Left cardiac atrium (tissue), 4 donors: ENCODE measurements at regions not wholly inside any gene's neighbourhood (a gene's known extent, or its start where the extent isn't known, plus 50 kb on each side); places are given as distances from the start of the nearest gene placed in this dataset.

Source experiments
- ATAC-seq, 2 donors: fragments of 200-7000 bp; cut with Tn5 transposase; one replicate each; pipeline ENCODE4 v1.9.1; 2020; ENCODE audit warnings: mild to moderate bottlenecking in 2 of 2, moderate library complexity in 2 of 2
- DNase-seq: peaks from one replicate; pipeline ENCODE4 v3.0.0-alpha.2; 2020
- intact Hi-C, 2 donors: fragments of 100-400 bp; cut with DNase I; formaldehyde crosslinking; loops; one replicate each; pipeline versions ENCODE4 v1.14.1 to v1.15.1; 2022 to 2023
- donor health status: DM: no; HTN: yes; CAD: no.
- donor health status: DM: no; HTN: yes; CAD: no; lungs with severe emphysema.
- donor health status: DM: yes; HTN: yes; CAD: no.
- donor health status: Dilated cardiomyopathy.

GRCh38 chr18:41524674-41525470 is 430.2 kb upstream of the PIK3C3 start:
- intact Hi-C loops, result loop anchor here in 1 of 2 donors (10.0 kb wide), 1 partner anchor 60 kb away; no protein-coding TSS in a partner anchor
- no peak for DNase-seq
- no peak for ATAC-seq

- intact Hi-C loops, result no loop called here
- ATAC-seq (no peak), DNase-seq (no peak)
Observed at GRCh38 chr18:41517142-41517541, 437.9 kb upstream of the PIK3C3 start.

- no peak for ATAC-seq
- intact Hi-C loops, result no loop called here
- DNase-seq, result no peak
Observed at GRCh38 chr18:41513438-41513837, 441.6 kb upstream of the PIK3C3 start.

GRCh38 chr18:41504316-41504715 is 450.7 kb upstream of the PIK3C3 start:
- intact Hi-C loops, result no loop called here
- no peak for ATAC-seq
- DNase-seq, result no peak

GRCh38 chr18:41501848-41502247 is 453.2 kb upstream of the PIK3C3 start:
- DNase-seq, result no peak
- intact Hi-C loops, result no loop called here
- no peak for ATAC-seq

GRCh38 chr18:41499345-41499744 is 455.7 kb upstream of the PIK3C3 start:
- DNase-seq (no peak), ATAC-seq (no peak)
- intact Hi-C loops, result no loop called here

GRCh38 chr18:41490861-41491260 is 464.2 kb upstream of the PIK3C3 start:
- intact Hi-C loops, result no loop called here
- DNase-seq, result no peak
- no peak for ATAC-seq

GRCh38 chr18:41486575-41486974 is 468.5 kb upstream of the PIK3C3 start:
- intact Hi-C loops, result no loop called here
- ATAC-seq (no peak), DNase-seq (no peak)

- intact Hi-C loops, result no loop called here
- ATAC-seq (no peak), DNase-seq (no peak)
Observed at GRCh38 chr18:41484069-41484468, 471.0 kb upstream of the PIK3C3 start.

GRCh38 chr18:41482501-41482900 is 472.5 kb upstream of the PIK3C3 start:
- intact Hi-C loops, result no loop called here
- no peak for ATAC-seq
- no peak for DNase-seq

- ATAC-seq (no peak), DNase-seq (no peak)
- intact Hi-C loops, result no loop called here
Observed at GRCh38 chr18:41466436-41467160, 488.4 kb upstream of the PIK3C3 start.

- DNase-seq (no peak), ATAC-seq (peak in 1 of 2 donors; percentile 84)
- intact Hi-C loops, result no loop called here
Observed at GRCh38 chr18:41465386-41465785, 489.6 kb upstream of the PIK3C3 start.

GRCh38 chr18:41464278-41464677 is 490.8 kb upstream of the PIK3C3 start:
- intact Hi-C loops, result no loop called here
- no peak for DNase-seq
- ATAC-seq, result no peak

- intact Hi-C loops, result no loop called here
- DNase-seq, result no peak
- ATAC-seq, result no peak
Observed at GRCh38 chr18:41462946-41463345, 492.1 kb upstream of the PIK3C3 start.

- intact Hi-C loops, result no loop called here
- ATAC-seq (no peak), DNase-seq (no peak)
Observed at GRCh38 chr18:41461114-41461513, 493.9 kb upstream of the PIK3C3 start.

- no peak for ATAC-seq
- DNase-seq, result no peak
- intact Hi-C loops, result no loop called here
Observed at GRCh38 chr18:41459656-41460055, 495.4 kb upstream of the PIK3C3 start.

- no peak for DNase-seq
- intact Hi-C loops, result no loop called here
Observed at GRCh38 chr18:41458376-41458775, 496.7 kb upstream of the PIK3C3 start.

GRCh38 chr18:41457765-41458326 is 497.2 kb upstream of the PIK3C3 start:
- no peak for DNase-seq
- intact Hi-C loops, result no loop called here
- ATAC-seq, result no peak

More at GRCh38 chr18:41458376-41458775, 496.7 kb upstream of the PIK3C3 start:
- ATAC-seq, result no peak

GRCh38 chr18:41456831-41457230 is 498.2 kb upstream of the PIK3C3 start:
- intact Hi-C loops, result no loop called here
- no peak for ATAC-seq
- no peak for DNase-seq

GRCh38 chr18:41449612-41450011 is 505.4 kb upstream of the PIK3C3 start:
- intact Hi-C loops, result no loop called here
- DNase-seq (no peak), ATAC-seq (no peak)
